Kidney glomerular epithelial cell (primary cell): ENCODE measurements at regions not wholly inside any gene's neighbourhood (a gene's known extent, or its start where the extent isn't known, plus 50 kb on each side); places are given as distances from the start of the nearest gene placed in this dataset.

Source experiments
- DNase-seq: peaks from one replicate; lab custom pipeline; 2025; lab: John Stamatoyannopoulos, UW

- DNase-seq, result no peak
These were observed 91.7 kb upstream of the MYL2 start for GRCh38 chr12:111011999-111012600.

GRCh38 chr12:111010916-111011657 lies 90.7 kb upstream of the MYL2 start:
- DNase-seq, result no peak

- DNase-seq, result no peak
These were observed 89.7 kb upstream of the MYL2 start for GRCh38 chr12:111010061-111010460.

- no peak for DNase-seq
These were observed 86.2 kb upstream of the MYL2 start for GRCh38 chr12:111006621-111007020.

GRCh38 chr12:110998971-110999370 lies 78.6 kb upstream of the MYL2 start:
- DNase-seq, result no peak

GRCh38 chr12:110998165-110998564 lies 77.8 kb upstream of the MYL2 start:
- no peak for DNase-seq

- DNase-seq, result no peak
These were observed 76.0 kb upstream of the MYL2 start for GRCh38 chr12:110996415-110996814.

- no peak for DNase-seq
These were observed 75.2 kb upstream of the MYL2 start for GRCh38 chr12:110995615-110996014.

- DNase-seq, result no peak
These were observed 74.6 kb upstream of the MYL2 start for GRCh38 chr12:110995016-110995415.

- DNase-seq, result no peak
These were observed 73.1 kb upstream of the MYL2 start for GRCh38 chr12:110993434-110993833.

GRCh38 chr12:110992909-110993308 lies 72.5 kb upstream of the MYL2 start:
- DNase-seq, result no peak

GRCh38 chr12:110983811-110984210 lies 63.4 kb upstream of the MYL2 start:
- DNase-seq, result no peak

GRCh38 chr12:110972866-110973265 lies 52.5 kb upstream of the MYL2 start:
- no peak for DNase-seq

- no peak for DNase-seq
These were observed 51.6 kb upstream of the MYL2 start for GRCh38 chr12:110971936-110972335.

- no peak for DNase-seq
These were observed 51.0 kb upstream of the MYL2 start for GRCh38 chr12:110971189-110971920.
